ENCODE measurements at regions not wholly inside any gene's neighbourhood (a gene's known extent, or its start where the extent isn't known, plus 50 kb on each side); places are given as distances from the start of the nearest gene placed in this dataset.

DNA sequence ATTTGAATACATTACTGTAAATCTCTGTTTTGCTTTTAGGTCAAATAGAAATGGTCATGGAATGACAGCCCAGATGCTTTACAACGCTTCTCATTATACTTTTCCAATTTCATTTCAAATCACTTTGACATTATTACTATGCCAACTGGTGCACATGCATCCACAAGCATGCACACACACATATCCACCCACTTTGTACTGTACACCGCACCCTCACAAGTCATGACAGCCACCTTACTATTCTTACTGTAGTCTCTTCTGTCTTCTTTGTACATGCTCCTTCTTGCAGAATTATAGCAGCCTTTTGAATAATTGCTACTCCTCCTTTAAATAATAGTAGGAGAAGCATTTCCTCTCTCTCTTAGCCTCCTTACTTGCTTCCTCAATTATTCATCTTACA is 1361.4 kb downstream of the ROBO1 start:
- no peaks in the 10 kb centered on the region for H3K27me3 ChIP-seq (ENCODE audit: insufficient read depth, low read length)
- no peaks in the 10 kb centered on the region for H3K9me3 ChIP-seq (ENCODE audit: low read depth, low read length)
- H3K4me2 ChIP-seq (ENCODE audit: insufficient read depth, low read length): no peak overlapping the region
- H3K36me3 ChIP-seq (ENCODE audit: insufficient read depth, low read length): no peaks in the 10 kb centered on the region
- no peak overlapping the region for H3K4me3 ChIP-seq (ENCODE audit: insufficient read depth, low read length)
- H3K27ac ChIP-seq (ENCODE audit: low read depth, low read length): no peak overlapping the region
- DNase-seq (ENCODE audit: insufficient read length, low spot score, missing footprints): no peak
- no peaks in the 10 kb centered on the region for H3K4me1 ChIP-seq (ENCODE audit: insufficient read depth, low read length)
- H4K20me1 ChIP-seq (ENCODE audit: insufficient read depth, low read length): no peaks in the 10 kb centered on the region
- TF ChIP-seq, protein P1, sequence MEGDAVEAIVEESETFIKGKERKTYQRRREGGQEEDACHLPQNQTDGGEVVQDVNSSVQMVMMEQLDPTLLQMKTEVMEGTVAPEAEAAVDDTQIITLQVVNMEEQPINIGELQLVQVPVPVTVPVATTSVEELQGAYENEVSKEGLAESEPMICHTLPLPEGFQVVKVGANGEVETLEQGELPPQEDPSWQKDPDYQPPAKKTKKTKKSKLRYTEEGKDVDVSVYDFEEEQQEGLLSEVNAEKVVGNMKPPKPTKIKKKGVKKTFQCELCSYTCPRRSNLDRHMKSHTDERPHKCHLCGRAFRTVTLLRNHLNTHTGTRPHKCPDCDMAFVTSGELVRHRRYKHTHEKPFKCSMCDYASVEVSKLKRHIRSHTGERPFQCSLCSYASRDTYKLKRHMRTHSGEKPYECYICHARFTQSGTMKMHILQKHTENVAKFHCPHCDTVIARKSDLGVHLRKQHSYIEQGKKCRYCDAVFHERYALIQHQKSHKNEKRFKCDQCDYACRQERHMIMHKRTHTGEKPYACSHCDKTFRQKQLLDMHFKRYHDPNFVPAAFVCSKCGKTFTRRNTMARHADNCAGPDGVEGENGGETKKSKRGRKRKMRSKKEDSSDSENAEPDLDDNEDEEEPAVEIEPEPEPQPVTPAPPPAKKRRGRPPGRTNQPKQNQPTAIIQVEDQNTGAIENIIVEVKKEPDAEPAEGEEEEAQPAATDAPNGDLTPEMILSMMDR (IDR thresholded peaks at IDR 0.05; ENCODE audit: extremely low read depth, low read depth, low read length): no peak
- no peak overlapping the region for H2AFZ ChIP-seq (ENCODE audit: low read length)
- no peaks in the 10 kb centered on the region for H3K79me2 ChIP-seq (ENCODE audit: insufficient read depth, low read length)

DNA sequence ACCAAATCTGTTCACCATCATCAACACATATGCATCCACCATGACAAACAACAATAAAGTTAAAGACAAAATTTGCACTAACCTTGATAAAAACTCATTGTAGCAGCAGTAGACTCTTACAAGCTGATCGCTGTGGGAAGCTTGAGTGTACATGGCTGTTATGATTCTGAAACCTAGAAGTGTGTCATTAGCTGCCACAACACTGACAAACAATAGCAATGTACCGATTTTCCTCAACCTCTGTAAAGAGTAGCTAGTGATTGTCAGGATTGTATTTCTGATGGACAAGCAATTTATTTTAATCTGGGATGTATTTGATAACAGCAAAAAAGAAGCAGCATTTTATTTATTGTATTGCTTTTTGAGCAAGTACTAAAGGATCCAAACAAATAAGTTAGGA is 1357.7 kb downstream of the ROBO1 start:
- no peaks in the 10 kb centered on the region for H3K27me3 ChIP-seq (ENCODE audit: insufficient read depth, low read length)
- no peak overlapping the region for H3K4me2 ChIP-seq (ENCODE audit: insufficient read depth, low read length)
- no peak overlapping the region for H2AFZ ChIP-seq (ENCODE audit: low read length)
- H3K4me3 ChIP-seq (ENCODE audit: insufficient read depth, low read length): no peak overlapping the region
- H4K20me1 ChIP-seq (ENCODE audit: insufficient read depth, low read length): no peaks in the 10 kb centered on the region
- no peak overlapping the region for H3K27ac ChIP-seq (ENCODE audit: low read depth, low read length)
- no peak for DNase-seq (ENCODE audit: insufficient read length, low spot score, missing footprints)
- no peaks in the 10 kb centered on the region for H3K9me3 ChIP-seq (ENCODE audit: low read depth, low read length)
- H3K36me3 ChIP-seq (ENCODE audit: insufficient read depth, low read length): no peaks in the 10 kb centered on the region
- TF ChIP-seq, protein P1 (IDR thresholded peaks at IDR 0.05; ENCODE audit: extremely low read depth, low read depth, low read length): no peak
- no peaks in the 10 kb centered on the region for H3K4me1 ChIP-seq (ENCODE audit: insufficient read depth, low read length)
- no peaks in the 10 kb centered on the region for H3K79me2 ChIP-seq (ENCODE audit: insufficient read depth, low read length)

DNA sequence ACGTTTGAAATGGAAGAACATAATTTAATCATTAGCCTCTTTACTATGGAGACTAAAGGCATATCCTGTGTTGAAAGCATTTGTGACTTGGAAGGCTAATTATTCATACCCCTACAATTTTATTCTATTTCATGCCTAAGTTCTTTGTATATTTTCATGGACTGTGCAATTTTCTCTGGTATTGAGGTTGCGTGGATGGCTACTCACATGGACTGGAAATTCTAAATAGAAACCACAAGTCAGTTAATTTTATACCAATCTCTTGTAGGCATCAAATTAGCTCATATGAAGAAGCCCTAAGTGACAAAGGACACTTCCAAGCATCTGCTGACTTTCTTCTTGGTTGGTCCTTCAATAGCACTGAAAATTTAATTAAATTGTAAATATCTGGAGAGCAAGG is 1353.5 kb downstream of the ROBO1 start:
- DNase-seq (ENCODE audit: insufficient read length, low spot score, missing footprints): no peak
- Histone ChIP-seq H3K36me3 (ENCODE audit: insufficient read depth, low read length) (no peaks in the 10 kb centered on the region), H3K4me3 (ENCODE audit: insufficient read depth, low read length) (no peak overlapping the region), H4K20me1 (ENCODE audit: insufficient read depth, low read length) (no peaks in the 10 kb centered on the region), H3K27me3 (ENCODE audit: insufficient read depth, low read length) (no peaks in the 10 kb centered on the region), H3K79me2 (ENCODE audit: insufficient read depth, low read length) (no peaks in the 10 kb centered on the region), H3K27ac (ENCODE audit: low read depth, low read length) (no peak overlapping the region), H2AFZ (ENCODE audit: low read length) (no peak overlapping the region), H3K9me3 (ENCODE audit: low read depth, low read length) (no peaks in the 10 kb centered on the region), H3K4me1 (ENCODE audit: insufficient read depth, low read length) (no peaks in the 10 kb centered on the region), H3K4me2 (ENCODE audit: insufficient read depth, low read length) (no peak overlapping the region)
- TF ChIP-seq, protein P1 (IDR thresholded peaks at IDR 0.05; ENCODE audit: extremely low read depth, low read depth, low read length): no peak

DNA sequence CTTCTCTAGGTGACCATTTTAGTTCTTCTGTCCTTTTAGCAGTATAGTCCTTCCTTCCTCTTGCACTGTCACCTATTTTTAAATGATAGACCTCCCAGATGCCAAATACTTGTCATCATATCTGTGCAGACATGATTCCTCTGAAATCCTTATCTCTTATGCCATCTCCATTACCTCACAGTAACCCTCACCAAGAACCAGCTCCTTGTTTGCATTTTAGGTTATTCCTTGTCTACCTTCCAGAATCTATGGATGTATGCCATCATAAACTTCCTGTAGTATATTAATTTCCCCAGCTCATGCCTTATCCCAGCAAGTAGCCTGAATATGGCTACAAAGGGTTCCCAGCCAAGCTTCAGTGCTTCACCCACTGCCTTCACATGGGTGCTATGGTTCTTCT is 1347.2 kb downstream of the ROBO1 start:
- Histone ChIP-seq H3K79me2 (ENCODE audit: insufficient read depth, low read length) (no peaks in the 10 kb centered on the region), H3K9me3 (ENCODE audit: low read depth, low read length) (no peaks in the 10 kb centered on the region), H3K4me3 (ENCODE audit: insufficient read depth, low read length) (no peak overlapping the region), H3K36me3 (ENCODE audit: insufficient read depth, low read length) (no peaks in the 10 kb centered on the region), H3K4me2 (ENCODE audit: insufficient read depth, low read length) (no peak overlapping the region), H4K20me1 (ENCODE audit: insufficient read depth, low read length) (no peaks in the 10 kb centered on the region), H2AFZ (ENCODE audit: low read length) (no peak overlapping the region), H3K27ac (ENCODE audit: low read depth, low read length) (no peak overlapping the region), H3K27me3 (ENCODE audit: insufficient read depth, low read length) (no peaks in the 10 kb centered on the region), H3K4me1 (ENCODE audit: insufficient read depth, low read length) (no peaks in the 10 kb centered on the region)
- TF ChIP-seq, protein P1 (IDR thresholded peaks at IDR 0.05; ENCODE audit: extremely low read depth, low read depth, low read length): no peak
- DNase-seq (ENCODE audit: insufficient read length, low spot score, missing footprints): no peak

Measured in osteoblast (primary cell).